DMS53 (cell line): ENCODE measurements at regions not wholly inside any gene's neighbourhood (a gene's known extent, or its start where the extent isn't known, plus 50 kb on each side); places are given as distances from the start of the nearest gene placed in this dataset.

ENCODE experiments used
- DNase-seq: peaks from one replicate; lab custom pipeline; 2025; lab: John Stamatoyannopoulos, UW

DNA sequence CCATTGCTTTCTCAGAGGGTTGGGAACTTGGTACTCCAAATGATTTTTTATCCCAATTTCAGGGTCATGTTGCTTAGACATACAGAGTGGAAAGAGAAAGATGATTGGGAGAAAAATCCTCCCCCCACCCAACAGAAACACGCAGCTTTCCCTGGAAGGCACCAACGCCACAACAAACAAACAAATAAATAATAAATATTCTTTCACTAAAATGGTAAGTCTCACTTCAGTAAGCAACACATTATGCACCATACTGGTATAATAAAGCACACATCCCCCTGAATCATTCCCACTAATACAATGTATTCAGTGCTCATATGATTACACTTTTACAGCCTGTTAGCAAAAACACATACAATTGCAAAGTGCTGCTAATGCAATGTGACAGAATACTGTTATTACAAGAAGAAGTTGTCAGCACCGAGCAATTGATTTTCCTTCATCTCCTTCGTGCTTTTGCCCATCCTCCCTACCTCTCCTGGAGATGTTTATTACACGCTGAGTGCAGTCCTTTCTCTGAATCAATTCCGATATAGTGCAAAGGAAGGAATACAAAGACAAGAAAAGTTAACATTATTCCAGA, 359.9 kb downstream of the TXNL1 start:
- DNase-seq: no peak

DNA sequence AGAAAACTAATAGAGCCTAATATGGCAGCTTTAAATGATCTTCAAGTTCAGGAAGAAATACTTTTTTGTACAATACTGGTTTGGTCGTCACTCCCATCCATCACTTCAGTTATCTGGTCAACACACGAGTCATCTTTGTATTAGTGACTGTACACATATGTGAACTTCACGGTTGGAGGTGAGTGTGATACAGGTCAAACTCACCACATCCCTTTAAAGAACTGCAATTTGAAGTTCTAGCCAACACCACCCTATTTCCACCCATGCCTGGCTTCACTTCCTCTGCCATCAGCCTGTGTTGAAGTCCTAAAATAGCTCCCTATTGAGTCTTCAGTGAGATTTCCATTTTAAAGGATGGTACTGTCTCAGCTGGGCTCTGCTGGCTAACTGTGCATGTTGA, 361.9 kb downstream of the TXNL1 start:
- no peak for DNase-seq

DNA sequence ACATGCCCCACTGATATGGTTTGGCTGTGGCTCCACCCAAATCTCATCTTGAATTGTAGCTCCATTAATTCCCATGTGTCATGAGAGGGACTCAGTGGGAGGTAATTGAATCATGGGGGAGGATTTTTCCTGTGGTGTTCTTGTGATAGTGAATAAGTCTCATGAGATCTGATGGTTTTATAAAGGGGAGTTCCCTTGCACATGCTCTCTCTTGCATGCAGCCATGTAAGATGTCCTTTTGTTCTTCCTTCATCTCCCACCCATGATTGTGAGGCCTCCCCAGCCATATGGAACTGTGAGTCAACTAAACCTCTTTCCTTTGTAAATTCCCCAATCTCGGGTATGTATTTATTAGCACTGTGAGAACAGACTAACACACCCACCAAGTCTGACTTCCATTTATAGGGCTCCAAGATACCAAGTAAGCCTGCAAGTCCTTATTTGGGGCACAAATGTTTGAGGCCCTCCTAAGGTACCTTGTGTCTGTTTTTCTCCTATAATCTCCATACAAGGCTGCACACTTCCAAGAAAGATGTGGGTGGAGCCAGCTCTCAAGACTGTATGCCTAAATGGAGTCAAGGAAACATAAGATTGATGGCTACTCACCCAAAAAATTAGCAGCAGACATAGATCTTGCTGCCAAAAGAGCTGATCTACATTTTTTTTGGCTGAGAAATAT, 364.7 kb downstream of the TXNL1 start:
- DNase-seq: no peak

DNA sequence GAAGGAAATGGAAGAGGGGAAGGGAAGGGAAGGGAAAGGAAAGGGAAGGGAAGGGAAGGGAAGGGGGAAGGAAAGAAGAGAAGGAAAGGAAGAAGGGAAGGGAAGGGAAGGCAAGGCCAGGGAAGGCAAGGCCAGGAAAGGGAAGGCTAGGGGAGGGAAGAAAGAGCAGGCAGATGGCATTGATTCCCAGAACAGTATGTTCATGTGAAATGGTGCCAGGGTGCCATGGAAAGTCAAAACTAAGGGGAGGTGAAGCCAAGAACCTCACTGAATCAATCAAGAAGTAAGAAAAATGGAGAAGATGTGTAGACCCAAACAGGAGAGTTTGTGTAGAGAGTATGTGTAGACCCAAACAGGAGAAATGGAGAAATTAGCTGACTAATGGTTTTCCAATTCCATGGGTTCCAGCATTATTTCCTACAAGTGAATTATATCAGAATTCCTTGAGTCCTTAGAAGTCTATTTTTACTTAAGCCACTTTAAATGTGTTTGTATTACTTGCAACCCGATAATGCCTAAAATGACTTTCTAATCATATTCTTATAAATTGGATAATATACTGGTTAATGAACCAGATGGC, 367.6 kb downstream of the TXNL1 start:
- no peak for DNase-seq

DNA sequence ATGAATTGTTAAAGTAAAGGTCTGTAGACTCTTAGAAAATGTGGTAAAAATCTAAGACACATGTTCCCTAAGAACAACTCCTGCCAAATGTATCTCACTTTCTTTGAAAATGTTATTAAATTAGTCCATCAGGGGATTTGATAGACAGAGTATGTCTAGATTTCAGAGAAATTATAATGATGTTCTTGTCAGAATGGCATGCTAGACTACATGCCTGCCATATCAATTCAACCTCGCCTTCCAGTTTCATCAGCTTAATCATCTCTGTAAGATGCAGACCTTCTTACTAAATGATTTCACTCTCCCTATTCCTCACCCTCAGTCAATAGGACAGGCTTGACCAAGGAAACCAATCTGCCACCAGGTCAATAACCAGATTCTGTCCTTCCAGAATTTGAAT, 368.4 kb downstream of the TXNL1 start:
- no peak for DNase-seq

DNA sequence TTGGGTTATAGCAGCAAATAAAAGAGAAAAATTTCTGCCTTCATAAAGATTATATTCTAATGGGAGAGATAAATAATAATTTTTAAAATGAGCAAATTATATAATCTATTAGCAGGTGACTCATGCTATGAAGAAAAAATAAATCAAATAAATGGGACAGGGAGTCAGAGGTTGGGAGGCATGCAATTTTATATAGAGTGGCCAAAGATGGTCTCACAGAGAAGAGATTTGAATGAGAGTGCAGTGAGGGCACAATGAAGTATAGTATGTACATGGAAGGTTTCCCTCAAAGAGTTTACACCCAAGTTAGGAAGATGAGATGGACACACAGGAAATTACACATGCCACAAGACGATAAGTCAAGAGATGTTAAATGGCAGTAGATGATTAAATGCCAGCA, 369.4 kb downstream of the TXNL1 start:
- DNase-seq: no peak

DNA sequence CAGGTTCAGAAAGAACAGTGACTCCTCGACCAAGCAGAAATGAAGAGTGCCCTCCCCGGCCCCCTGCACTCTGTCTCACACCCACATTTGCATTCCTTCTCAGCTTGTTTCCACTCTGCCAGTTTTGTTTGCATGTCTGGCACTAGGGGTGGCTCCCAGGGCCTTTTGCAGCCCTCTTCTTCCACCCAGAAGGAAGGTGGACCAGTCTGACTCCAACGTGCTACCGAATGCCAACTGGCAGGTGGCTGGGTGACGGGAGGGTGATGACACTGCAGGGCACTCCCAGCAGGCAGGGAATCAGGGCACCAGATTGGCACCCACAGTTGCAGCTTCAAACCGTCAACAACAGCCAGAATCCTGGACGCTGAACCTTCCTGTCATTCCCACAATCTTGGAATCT, 371.1 kb downstream of the TXNL1 start:
- DNase-seq: no peak

DNA sequence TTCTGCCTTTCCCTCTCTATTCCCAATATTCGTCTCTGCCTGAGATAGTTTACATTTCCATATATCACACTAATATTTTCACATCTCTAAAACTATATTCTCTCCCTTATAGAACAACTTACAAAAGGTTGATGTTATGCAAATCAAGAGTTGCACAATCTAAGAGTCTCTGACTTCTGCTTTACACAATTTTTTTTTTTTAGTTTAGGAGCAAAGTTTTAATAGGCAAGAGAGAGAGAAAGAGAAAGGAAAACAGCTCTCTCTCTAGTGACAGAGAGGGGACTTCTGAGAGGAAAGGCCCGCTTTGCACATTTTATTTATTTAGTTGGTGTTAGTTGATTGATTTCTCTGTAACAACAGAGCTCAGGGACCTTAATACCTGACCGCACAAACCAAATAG, 380.2 kb downstream of the TXNL1 start:
- no peak for DNase-seq

DNA sequence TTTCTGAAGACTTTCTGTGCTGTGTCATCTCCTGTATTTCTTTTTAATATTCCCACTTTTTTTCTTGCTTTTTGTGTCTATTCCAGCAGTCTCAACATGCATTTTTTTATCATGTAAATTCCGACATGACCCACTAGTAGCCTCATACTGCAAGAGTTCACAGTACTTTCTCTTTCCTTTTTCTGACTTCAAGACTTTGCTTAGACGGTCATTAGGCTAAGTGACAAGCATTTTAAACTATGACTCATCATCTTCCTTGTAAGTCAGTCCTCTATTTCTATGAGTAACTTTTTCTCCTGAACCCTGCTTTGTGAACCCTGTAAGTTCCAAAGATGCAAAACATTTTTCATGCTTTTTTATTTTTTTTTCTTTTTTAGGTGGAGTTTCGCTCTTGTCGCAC, 381.2 kb downstream of the TXNL1 start:
- no peak for DNase-seq

DNA sequence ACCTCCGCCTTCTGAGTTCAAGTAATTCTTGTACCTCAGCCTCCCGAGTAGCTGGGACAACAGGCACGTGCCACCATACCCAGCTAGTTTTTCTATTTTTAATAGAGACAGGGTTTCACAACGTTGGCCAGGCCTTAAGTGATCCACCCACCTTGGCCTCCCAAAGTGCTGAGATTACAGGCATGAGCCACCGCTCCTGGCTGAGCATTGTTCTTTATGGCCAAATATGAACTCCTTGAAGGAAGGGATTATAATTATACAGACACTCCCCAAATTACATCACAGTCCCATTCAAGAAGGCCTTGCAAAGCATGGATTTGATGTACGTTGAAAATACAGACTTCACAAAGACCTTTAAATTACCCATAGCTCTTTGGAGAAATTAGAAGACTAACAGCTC, 381.7 kb downstream of the TXNL1 start:
- DNase-seq: no peak

DNA sequence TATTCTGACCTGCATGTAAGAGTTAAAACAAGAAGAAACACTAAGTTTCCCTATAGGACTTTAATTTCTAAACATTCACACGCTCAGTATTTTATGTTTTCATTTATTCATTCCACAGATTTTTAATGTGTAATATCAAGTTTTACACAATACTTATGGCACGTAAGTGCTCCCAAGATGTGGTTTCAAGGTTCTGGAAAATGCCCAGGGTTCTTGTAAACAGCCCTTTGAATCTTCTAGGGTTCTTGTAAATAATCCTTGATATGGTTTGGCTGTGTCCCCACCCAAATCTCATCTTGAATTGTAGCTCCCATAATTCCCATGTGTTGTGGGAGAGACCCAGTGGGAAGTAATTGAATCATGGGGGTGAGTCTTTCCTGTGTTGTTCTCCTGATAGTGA, 383.0 kb downstream of the TXNL1 start:
- DNase-seq: no peak

DNA sequence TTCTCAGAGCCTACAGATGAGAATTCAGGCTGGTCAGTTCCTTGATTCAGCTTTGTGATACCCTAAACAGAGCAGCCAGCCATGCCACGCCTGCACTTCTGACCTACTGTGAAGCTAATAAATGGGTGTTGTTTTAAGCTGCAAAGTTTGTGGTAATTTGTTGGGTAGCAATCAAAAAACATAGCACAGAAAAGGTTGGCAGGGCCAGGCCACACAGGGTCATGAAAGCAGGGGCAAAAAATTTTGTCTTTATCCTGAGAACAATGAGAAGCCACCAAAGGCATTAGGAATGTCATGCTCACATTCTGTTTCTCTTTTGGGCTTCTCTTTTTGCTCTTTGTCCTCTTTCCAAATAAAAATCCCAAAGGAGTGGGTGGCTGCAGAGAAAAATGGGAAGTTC, 385.9 kb downstream of the TXNL1 start:
- no peak for DNase-seq

DNA sequence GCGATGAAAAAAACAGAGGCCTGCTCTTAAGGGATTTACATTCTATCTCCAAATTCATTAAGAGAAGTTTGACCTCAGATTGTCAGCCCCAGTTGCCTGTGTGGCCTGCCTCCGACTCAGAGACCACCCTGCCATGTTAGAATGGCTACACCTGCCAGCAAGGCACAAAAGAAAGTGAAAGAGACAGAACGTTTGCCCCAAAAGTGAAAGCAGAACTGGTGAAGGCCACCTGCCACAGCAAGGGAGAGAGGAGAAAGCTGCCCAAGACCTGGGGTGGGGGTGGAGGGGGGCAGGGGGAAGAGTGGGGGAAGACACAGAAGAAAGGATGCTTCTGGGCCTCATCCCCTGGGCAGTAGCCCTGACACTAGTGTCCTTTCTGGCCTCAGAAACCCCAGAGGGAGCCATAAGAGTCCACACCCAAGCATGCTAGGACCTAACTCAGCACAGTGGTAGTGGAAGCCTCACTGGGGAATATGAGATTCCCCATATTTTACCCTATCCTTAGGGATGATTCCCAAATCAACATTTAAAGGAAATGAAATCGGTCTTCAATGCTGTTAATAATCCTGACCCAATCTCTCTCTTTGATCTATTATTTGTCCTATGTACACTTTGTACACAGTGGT, 389.7 kb downstream of the TXNL1 start:
- DNase-seq: peak; percentile 11

DNA sequence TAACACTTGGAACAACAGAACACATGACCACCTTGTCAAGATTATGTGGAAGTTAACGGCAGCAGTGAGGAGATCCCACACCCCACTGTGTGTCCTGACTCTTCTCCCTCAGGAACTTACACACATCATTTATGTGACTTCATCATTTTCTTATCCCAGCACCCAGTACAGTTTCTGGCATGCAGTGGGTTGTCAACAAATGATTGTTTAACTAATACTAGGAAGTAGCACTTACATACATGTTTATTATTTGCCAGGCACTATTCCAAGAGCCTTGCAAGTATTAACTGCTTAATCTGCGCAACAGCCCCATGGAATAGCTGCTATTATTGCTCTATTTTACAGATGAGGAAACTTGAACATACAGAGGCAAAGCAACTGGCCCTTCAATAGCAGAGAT, 391.5 kb downstream of the TXNL1 start:
- DNase-seq: peak; percentile 20

DNA sequence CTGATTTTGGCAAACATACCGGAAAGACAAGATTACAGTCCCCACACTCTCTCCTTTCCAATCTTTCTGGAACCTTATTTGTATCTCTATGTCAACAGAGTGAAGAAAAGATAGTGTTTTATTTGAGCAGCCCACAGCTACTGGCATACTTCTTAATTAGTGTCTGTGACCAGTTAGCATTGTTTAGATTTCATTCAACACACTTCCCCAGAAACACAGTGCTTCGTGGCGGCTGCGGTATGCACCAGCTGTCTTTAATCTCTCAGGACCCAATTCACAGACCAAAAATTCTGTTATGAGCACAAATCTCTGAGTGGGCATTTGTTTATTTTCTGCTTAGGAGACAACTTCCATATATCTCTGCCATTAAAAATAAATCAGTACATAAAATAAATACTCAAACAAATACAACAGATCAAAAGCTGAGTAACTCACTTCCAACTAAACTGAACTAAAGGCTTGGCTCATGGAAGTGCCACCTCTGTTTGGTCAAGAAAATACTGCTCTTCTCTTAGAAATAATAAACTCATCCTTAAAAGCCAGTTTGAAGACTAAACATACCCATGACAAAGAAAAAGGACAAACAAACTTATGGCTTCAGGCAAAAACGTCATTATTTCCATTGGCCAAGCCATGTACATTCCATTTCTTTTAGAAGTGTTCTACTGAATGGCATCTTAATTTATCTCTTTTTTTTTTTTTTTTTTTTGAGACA, 392.4 kb downstream of the TXNL1 start:
- no peak for DNase-seq

DNA sequence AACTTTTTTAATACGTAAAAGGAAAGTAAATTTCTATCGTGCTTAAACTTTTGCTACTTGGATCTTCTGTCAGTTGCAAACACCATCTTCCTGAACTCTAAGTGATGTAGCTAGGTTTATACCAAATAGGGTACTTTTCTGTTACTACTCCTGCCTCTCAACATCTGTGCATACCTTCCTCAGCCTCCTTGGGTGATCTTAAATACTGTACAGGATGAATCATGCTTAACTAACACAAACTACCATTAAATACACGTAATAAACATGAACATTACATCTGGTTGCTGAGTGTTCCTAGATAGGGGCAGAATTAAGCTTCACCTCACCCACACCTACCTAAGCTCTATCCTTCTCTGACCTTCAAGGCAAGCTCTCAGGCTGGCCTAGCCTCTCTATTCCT, 398.0 kb downstream of the TXNL1 start:
- DNase-seq: no peak

DNA sequence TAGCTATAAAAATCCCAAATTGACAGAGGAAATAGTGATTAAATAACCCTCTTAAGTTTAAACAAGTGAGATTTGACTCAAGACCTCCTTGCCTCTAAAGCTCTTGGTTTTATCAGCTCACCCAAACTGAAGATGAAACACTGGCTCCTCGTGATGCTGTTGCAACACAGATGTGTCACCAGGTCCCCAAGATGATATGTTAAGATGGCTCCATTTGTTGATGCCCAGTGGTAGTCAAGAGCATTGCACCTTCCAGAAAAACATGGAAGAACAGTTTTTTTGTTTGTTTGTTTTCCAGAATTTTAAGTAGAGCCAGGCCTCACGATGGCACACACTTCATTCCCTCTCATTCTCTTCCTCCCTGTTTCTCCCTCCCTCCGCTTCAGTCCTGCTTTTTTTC, 399.8 kb downstream of the TXNL1 start:
- peak; percentile 43 for DNase-seq

DNA sequence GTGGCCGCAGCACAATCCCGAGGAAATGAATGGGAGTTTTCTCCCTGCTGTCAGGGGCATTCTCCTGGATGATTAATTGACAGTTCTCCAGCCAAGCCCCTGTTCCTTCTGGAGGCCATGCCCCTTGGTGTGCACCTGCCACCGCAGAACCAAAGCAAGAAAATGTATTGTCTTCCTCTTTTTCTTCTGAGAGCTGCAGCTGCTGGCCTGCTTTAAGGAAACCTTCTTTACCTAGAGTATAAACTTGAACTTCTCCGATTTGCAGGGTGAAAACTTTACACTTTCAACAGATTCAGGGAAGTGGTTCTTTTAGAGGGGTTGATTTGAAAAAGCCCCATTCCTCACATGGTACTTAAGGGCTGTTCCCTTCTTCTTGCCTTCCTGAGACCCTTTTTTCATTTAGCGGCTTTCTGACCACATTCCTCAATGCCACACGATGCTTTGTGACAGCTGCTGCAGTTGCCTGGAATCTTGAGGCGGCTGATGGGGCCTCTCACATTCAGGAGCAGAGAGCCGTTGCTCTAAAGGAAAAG, 402.8 kb downstream of the TXNL1 start:
- DNase-seq: no peak

DNA sequence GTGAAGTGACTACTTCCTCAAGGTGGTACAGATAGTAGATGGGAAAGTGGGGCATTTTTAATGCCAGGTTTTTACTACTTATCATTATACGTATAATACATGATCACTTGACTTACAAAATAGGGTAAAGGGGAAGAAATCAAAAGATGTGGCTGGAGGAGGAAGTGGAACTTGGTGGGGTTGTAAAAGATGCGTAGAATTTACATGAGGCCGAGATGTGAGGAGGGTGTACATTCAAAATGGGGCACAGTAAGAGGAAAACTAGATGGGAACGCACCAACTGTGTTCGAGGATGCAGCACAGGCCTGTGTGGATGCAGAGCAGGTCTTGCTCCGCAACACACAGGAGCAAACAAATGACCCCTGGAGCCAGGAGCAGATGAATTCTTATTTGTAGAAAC, 403.3 kb downstream of the TXNL1 start:
- no peak for DNase-seq

DNA sequence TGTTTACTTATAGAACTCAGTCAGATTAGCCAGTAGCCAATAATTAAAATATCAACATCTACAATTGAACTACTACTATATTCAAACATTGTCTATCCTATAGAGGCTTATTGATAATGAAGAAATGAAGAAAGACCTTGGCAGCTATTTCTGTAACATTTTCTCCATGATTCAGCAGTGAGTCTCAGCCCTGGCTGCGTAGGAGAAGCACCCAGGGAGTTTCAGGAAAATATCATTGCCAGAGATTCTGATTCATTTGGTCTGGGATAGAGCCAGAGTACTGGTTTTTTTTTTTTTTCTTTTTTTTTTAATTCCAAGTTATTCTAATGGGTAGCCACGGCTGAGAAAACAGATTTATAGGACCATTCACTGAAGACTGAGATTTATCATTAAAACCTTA, 404.8 kb downstream of the TXNL1 start:
- no peak for DNase-seq

DNA sequence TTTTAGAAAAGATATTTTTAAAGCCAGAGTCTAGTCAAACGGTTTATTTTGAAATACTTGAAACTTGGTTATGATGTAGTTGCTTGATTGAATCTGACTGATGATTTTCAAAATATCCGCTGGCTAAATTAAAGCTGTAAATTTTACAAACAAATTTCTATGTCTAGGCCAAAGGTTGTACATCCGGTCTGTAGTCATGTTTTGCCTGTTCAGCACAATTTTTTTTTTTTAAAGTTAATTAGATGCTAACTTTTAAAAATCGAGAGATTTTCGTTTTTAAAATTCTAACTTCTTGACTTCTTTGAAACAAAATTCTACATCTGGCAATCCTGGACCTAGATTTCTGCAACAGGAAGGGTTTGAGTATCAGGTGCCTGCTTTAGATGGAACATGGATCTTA, 412.4 kb downstream of the TXNL1 start:
- DNase-seq: no peak
